ENCODE measurements at regions not wholly inside any gene's neighbourhood (a gene's known extent, or its start where the extent isn't known, plus 50 kb on each side); places are given as distances from the start of the nearest gene placed in this dataset.

- no peak for TF ChIP-seq CTCF (IDR thresholded peaks at IDR 0.05; ENCODE audit: borderline replicate concordance, extremely low read depth, low read length, poor library complexity, severe bottlenecking)
- no peak for TF ChIP-seq EZH2 (IDR thresholded peaks at IDR 0.05; ENCODE audit: borderline replicate concordance, low read depth, low read length, severe bottlenecking)
Observed at GRCh38 chr5:120306303-120306702, 157.8 kb upstream of the PRR16 start.
